ENCODE measurements at regions not wholly inside any gene's neighbourhood (a gene's known extent, or its start where the extent isn't known, plus 50 kb on each side); places are given as distances from the start of the nearest gene placed in this dataset.

DNA sequence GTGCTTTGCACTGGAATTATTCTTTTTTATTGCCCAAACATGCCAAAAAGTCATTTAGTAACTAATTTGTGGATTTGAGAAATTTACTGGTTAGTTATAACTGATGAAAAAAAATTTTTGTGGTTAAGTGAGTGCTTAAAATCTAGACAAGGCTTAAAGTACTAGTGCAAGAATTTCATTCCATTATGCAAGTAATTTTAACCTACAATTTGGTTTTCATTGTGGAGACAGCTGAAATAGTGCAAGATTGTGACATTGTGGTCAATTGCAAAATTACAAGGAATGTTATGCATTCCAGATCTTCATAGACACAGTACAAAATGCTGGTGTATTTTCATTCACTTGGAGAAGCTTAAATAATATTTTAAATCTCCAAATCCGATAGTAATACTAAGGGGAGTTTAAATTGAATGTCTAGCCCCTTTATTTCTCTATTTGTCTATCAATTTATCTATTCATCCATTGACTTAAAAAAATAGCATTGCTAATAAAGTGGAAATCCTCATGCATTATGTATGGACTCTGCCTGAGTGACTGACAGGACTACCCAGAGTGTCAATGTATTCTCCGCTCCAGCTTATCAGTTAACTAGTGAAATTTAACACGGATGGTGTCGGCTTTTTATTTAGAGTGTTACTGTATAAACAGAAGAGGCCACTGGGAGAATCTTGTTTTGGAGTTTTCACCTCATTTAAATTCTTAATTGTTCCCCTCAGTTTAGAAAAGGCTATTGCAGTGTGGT is 125.9 kb downstream of the ALX1 start:
- peak; percentile 15 for DNase-seq (ENCODE audit: low read depth)
- TF ChIP-seq POLR2A (IDR thresholded peaks at IDR 0.05; ENCODE audit: extremely low read depth, insufficient read length) (no peak), MAX (IDR thresholded peaks at IDR 0.05; ENCODE audit: low read depth, low read length) (no peak)
- TF ChIP-seq, protein P1, sequence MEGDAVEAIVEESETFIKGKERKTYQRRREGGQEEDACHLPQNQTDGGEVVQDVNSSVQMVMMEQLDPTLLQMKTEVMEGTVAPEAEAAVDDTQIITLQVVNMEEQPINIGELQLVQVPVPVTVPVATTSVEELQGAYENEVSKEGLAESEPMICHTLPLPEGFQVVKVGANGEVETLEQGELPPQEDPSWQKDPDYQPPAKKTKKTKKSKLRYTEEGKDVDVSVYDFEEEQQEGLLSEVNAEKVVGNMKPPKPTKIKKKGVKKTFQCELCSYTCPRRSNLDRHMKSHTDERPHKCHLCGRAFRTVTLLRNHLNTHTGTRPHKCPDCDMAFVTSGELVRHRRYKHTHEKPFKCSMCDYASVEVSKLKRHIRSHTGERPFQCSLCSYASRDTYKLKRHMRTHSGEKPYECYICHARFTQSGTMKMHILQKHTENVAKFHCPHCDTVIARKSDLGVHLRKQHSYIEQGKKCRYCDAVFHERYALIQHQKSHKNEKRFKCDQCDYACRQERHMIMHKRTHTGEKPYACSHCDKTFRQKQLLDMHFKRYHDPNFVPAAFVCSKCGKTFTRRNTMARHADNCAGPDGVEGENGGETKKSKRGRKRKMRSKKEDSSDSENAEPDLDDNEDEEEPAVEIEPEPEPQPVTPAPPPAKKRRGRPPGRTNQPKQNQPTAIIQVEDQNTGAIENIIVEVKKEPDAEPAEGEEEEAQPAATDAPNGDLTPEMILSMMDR (IDR thresholded peaks at IDR 0.05; ENCODE audit: low read depth, low read length): no peak
- no peak overlapping the region for H3K4me3 ChIP-seq (ENCODE audit: low read depth, low read length)

- no peak overlapping the region for H3K4me3 ChIP-seq (ENCODE audit: low read depth, low read length)
- TF ChIP-seq MAX (IDR thresholded peaks at IDR 0.05; ENCODE audit: low read depth, low read length) (no peak), POLR2A (IDR thresholded peaks at IDR 0.05; ENCODE audit: extremely low read depth, insufficient read length) (no peak), MYC (IDR thresholded peaks at IDR 0.05; ENCODE audit: low read depth, low read length) (no peak)
- TF ChIP-seq, protein P1 (IDR thresholded peaks at IDR 0.05; ENCODE audit: low read depth, low read length): no peak
- DNase-seq (ENCODE audit: low read depth): no peak
These were observed 133.2 kb downstream of the ALX1 start for GRCh38 chr12:85413266-85413665.

DNA sequence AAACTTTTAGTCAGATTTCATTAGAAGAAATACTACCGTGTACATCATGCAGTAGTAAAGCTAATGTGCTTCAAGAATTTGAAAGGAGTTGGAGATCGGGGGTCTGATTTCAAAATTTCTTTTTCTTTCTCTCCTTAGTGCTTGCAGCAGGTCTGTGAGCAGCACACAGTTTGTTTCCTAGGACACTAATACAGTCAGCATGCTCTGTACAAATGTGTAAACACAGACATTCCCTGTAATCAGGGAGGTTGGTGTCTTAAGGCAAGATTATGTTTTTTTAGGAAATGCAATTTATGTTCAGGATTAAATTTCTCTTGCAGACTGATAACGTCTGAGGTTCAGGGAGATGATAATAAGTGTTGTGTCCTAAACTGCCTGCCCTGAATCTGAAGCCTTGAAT is 142.7 kb downstream of the ALX1 start:
- no peak overlapping the region for H3K4me3 ChIP-seq (ENCODE audit: low read depth, low read length)
- no peak for DNase-seq (ENCODE audit: low read depth)
- TF ChIP-seq, protein P1 (IDR thresholded peaks at IDR 0.05; ENCODE audit: low read depth, low read length): no peak
- TF ChIP-seq POLR2A (IDR thresholded peaks at IDR 0.05; ENCODE audit: extremely low read depth, insufficient read length) (no peak), MYC (IDR thresholded peaks at IDR 0.05; ENCODE audit: low read depth, low read length) (no peak), MAX (IDR thresholded peaks at IDR 0.05; ENCODE audit: low read depth, low read length) (no peak)

DNA sequence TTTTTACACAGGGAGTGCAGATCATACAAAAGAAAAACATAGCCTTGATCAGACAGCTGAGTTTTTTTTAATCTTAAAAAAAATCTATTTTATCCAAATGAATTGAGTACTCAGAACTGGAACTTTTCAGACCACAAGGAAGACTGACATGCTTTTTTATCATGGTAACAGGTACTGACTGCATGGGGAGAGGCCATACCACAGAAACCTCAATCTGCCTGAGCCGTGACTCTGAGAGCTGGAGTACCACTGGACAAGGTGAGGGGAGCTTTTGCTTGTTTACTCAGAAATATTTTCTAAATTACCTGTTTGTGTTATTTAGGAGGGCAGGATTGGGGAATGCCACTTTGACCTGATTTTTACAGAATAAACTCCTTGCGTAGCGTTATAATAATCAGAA is 143.9 kb downstream of the ALX1 start:
- no peak for DNase-seq (ENCODE audit: low read depth)
- H3K4me3 ChIP-seq (ENCODE audit: low read depth, low read length): no peak overlapping the region
- TF ChIP-seq, protein P1 (IDR thresholded peaks at IDR 0.05; ENCODE audit: low read depth, low read length): no peak
- TF ChIP-seq MAX (IDR thresholded peaks at IDR 0.05; ENCODE audit: low read depth, low read length): no peak
- TF ChIP-seq MYC (IDR thresholded peaks at IDR 0.05; ENCODE audit: low read depth, low read length): no peak
- no peak for TF ChIP-seq POLR2A (IDR thresholded peaks at IDR 0.05; ENCODE audit: extremely low read depth, insufficient read length)

DNA sequence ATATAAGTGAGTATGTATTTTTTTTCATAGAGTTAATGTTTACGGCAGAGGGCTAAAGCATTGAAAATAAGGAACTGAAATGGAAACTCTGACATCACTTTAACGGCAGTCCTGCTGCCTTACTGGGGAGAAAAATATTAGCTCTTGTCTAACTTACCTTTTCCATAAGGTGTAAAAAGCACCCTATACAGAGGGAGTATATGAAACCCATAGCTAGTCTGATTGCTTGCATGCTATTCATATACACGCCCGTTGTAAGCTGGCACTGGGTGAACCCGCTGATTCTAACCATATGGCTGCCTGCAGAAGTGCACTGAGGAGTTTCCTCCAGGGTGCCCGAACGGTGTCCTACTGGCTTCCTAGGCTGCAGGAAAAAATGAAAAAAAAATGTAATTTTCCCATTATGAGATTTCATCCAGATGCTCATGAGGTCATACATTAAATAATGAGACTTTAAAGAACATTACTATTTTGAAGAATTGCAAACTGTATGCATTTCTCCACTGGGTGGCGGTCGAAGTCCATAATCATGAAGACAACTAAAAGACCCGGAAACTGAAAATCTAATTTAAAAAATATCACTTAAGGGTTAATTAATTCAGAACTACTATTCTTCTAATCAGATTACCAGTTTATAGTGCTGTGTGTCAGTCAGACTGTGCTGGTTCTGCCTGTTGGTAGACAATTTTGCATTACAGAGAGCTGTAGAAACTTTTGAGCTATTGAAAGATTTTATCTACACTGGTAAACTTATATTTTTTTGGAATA is 144.7 kb downstream of the ALX1 start:
- no peak overlapping the region for H3K4me3 ChIP-seq (ENCODE audit: low read depth, low read length)
- TF ChIP-seq, protein P1 (IDR thresholded peaks at IDR 0.05; ENCODE audit: low read depth, low read length): peak; percentile 45
- TF ChIP-seq POLR2A (IDR thresholded peaks at IDR 0.05; ENCODE audit: extremely low read depth, insufficient read length): no peak
- peak; percentile 55 for DNase-seq (ENCODE audit: low read depth)
